ENCODE measurements at regions not wholly inside any gene's neighbourhood (a gene's known extent, or its start where the extent isn't known, plus 50 kb on each side); places are given as distances from the start of the nearest gene placed in this dataset.
"Not testable (repeated sequence)": the region's sequence is repeated elsewhere in the genome, so short reads cannot be mapped to it uniquely, and the experiment has no call there.

- not testable (repeated sequence) for DNase-seq (ENCODE audit: low read depth in 1 of 2, low spot score in 1 of 2); H3K27me3 ChIP-seq; H3K9me3 ChIP-seq (ENCODE audit: low read depth); H3K4me3 ChIP-seq; H3K27ac ChIP-seq; H3K36me3 ChIP-seq; H3K4me1 ChIP-seq (ENCODE audit: low read depth)
Measured at GRCh38 chr7:32788174-32788573, 103.4 kb downstream of the KBTBD2 start.

GRCh38 chr7:32785365-32785944, 106.1 kb downstream of the KBTBD2 start:
- H3K36me3 ChIP-seq; DNase-seq (ENCODE audit: low read depth in 1 of 2, low spot score in 1 of 2); H3K9me3 ChIP-seq (ENCODE audit: low read depth); H3K4me3 ChIP-seq; H3K27me3 ChIP-seq; H3K27ac ChIP-seq; H3K4me1 ChIP-seq (ENCODE audit: low read depth): not testable (repeated sequence)

- H3K27me3 ChIP-seq; H3K27ac ChIP-seq; H3K4me1 ChIP-seq (ENCODE audit: low read depth); H3K36me3 ChIP-seq; H3K9me3 ChIP-seq (ENCODE audit: low read depth); DNase-seq (ENCODE audit: low read depth in 1 of 2, low spot score in 1 of 2); H3K4me3 ChIP-seq: not testable (repeated sequence)
Measured at GRCh38 chr7:32779895-32780294, 111.7 kb downstream of the KBTBD2 start.

GRCh38 chr7:32779167-32779566, 112.4 kb downstream of the KBTBD2 start:
- Histone ChIP-seq H3K27me3 (no peaks in the 10 kb centered on the region), H3K27ac (no peak overlapping the region), H3K4me1 (ENCODE audit: low read depth) (no peaks in the 10 kb centered on the region), H3K36me3 (no peaks in the 10 kb centered on the region), H3K9me3 (ENCODE audit: low read depth) (no peaks in the 10 kb centered on the region), H3K4me3 (no peak overlapping the region)
- no peak for TF ChIP-seq CTCF (IDR thresholded peaks at IDR 0.05; ENCODE audit: low read depth, low read length)
- DNase-seq (ENCODE audit: low read depth in 1 of 2, low spot score in 1 of 2), result peak in 1 of 2 donors; percentile 15

- not testable (repeated sequence) for H3K27me3 ChIP-seq; H3K27ac ChIP-seq; H3K4me3 ChIP-seq; H3K36me3 ChIP-seq; H3K9me3 ChIP-seq (ENCODE audit: low read depth); H3K4me1 ChIP-seq (ENCODE audit: low read depth); DNase-seq (ENCODE audit: low read depth in 1 of 2, low spot score in 1 of 2)
Measured at GRCh38 chr7:32777041-32777666, 114.4 kb downstream of the KBTBD2 start.

- not testable (repeated sequence) for H3K27me3 ChIP-seq; H3K36me3 ChIP-seq; H3K9me3 ChIP-seq (ENCODE audit: low read depth); H3K4me3 ChIP-seq; H3K27ac ChIP-seq; H3K4me1 ChIP-seq (ENCODE audit: low read depth); DNase-seq (ENCODE audit: low read depth in 1 of 2, low spot score in 1 of 2)
Measured at GRCh38 chr7:32776318-32776717, 115.2 kb downstream of the KBTBD2 start.

- DNase-seq (ENCODE audit: low read depth in 1 of 2, low spot score in 1 of 2); H3K27me3 ChIP-seq; H3K36me3 ChIP-seq; H3K9me3 ChIP-seq (ENCODE audit: low read depth); H3K27ac ChIP-seq; H3K4me3 ChIP-seq; H3K4me1 ChIP-seq (ENCODE audit: low read depth): not testable (repeated sequence)
Measured at GRCh38 chr7:32775809-32776208, 115.8 kb downstream of the KBTBD2 start.

- Histone ChIP-seq H3K27ac (no peak overlapping the region), H3K4me3 (no peak overlapping the region), H3K27me3 (no peaks in the 10 kb centered on the region), H3K36me3 (no peaks in the 10 kb centered on the region), H3K4me1 (ENCODE audit: low read depth) (no peaks in the 10 kb centered on the region), H3K9me3 (ENCODE audit: low read depth) (no peaks in the 10 kb centered on the region)
- no peak for TF ChIP-seq CTCF (IDR thresholded peaks at IDR 0.05; ENCODE audit: low read depth, low read length)
- no peak for DNase-seq (ENCODE audit: low read depth in 1 of 2, low spot score in 1 of 2)
Measured at GRCh38 chr7:32774541-32774951, 117.0 kb downstream of the KBTBD2 start.

- H3K27me3 ChIP-seq; H3K9me3 ChIP-seq (ENCODE audit: low read depth); DNase-seq (ENCODE audit: low read depth in 1 of 2, low spot score in 1 of 2); H3K36me3 ChIP-seq; H3K4me3 ChIP-seq; H3K4me1 ChIP-seq (ENCODE audit: low read depth); H3K27ac ChIP-seq: not testable (repeated sequence)
Measured at GRCh38 chr7:32768866-32769510, 122.6 kb downstream of the KBTBD2 start.

- H3K36me3 ChIP-seq; H3K27ac ChIP-seq; H3K4me3 ChIP-seq; H3K9me3 ChIP-seq (ENCODE audit: low read depth); DNase-seq (ENCODE audit: low read depth in 1 of 2, low spot score in 1 of 2); H3K4me1 ChIP-seq (ENCODE audit: low read depth); H3K27me3 ChIP-seq: not testable (repeated sequence)
Measured at GRCh38 chr7:32768338-32768737, 123.2 kb downstream of the KBTBD2 start.
